GM18951 (cell line): ENCODE measurements at regions not wholly inside any gene's neighbourhood (a gene's known extent, or its start where the extent isn't known, plus 50 kb on each side); places are given as distances from the start of the nearest gene placed in this dataset.

Experiments
- POLR2A ChIP-seq: IDR thresholded peaks from 4 replicates; pipeline ENCODE4 v1.6.1; 2011; ENCODE audit warnings: mild to moderate bottlenecking; ENCODE audit not compliant: insufficient read length, insufficient read depth; ENCODE audit errors: extremely low read depth
- in situ Hi-C: fragments of 300-500 bp; cut with MboI; formaldehyde crosslinking; loops from one replicate; pipeline ENCODE4 v1.12.0; 2022; ENCODE audit warnings: low sequenced_read_pairs, mixed read lengths, inconsistent platforms; ENCODE audit not compliant: unreplicated experiment

DNA sequence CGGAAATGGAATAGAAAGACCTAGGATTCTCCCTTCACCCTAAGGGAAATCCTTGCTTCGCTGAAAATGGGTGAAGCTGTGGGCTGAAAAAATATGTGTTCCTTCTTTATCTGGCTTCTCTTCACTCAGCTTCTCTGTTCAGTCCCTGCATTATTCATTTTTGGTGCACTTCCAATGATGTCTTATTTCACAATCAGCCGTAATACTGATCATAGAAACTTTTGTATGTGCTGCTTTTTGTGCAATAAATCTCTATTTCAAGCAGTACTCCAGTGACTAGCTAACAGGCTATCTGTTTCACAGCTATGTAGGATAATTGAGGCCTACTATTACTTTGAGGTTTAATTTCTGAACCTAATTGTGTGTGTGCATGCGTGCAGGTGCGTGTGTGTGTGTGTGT lies 144.6 kb downstream of the FOXL1 start:
- in situ Hi-C loops = no loop called here
- TF ChIP-seq POLR2A = no peak

DNA sequence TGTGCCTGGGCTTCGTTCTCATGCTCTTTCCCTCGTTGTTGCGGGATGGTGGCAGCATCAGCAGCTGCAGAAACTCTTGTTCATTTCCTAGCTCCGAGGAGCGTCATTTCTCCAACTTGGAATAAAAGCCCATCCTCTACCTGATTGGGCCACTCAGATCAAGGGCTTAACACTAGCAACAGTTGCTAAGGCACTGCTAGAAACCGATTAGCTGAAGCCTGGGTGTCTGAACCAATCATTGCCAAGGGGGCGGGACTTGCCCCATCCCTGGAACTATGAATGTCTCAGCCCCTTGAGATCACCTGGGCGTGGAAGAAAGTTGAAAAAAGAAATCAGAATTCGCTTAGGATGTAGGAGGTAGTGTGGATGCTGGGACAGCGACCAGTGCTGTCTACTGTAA lies 145.3 kb downstream of the FOXL1 start:
- in situ Hi-C loops = no loop called here
- no peak for TF ChIP-seq POLR2A

DNA sequence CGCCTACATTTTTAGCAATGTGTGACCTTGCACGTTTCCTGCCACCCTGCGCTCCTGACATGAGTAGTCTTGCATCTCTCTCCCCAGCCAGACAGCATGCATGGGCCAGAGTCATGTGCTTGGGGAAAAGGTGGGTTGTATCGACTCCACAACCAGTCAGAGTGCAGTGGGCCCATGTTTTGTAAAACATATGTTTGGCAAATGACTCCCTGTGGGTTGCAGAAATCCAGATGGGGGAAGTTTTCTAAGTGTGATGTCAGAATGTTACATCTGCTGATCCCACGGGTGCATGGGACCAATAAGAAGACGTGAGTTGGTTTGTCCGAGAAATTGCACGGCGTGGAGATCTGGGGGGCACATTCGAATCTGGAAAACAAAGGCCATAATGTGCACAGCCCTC lies 147.1 kb downstream of the FOXL1 start:
- in situ Hi-C loops = no loop called here
- no peak for TF ChIP-seq POLR2A

DNA sequence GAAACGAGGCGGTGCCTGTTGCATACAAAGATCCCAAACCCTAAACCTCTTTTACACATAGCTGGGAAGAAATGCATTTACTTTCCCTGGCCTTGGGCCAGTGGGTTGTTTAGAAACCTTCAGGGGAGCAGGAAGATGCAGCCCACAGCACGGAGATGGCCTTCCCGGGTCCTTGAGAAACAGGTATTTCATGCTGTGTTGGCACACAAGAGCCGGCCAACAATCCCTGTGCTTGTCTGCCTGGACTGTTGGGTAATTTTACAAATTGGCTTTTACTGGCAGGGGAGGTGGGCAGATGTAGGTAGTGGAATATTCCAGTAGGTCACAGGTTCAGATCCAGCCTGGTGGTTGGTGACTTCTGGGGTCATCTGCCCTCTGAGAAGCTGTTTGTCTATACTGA lies 148.0 kb downstream of the FOXL1 start:
- TF ChIP-seq POLR2A = no peak
- in situ Hi-C loops = no loop called here

DNA sequence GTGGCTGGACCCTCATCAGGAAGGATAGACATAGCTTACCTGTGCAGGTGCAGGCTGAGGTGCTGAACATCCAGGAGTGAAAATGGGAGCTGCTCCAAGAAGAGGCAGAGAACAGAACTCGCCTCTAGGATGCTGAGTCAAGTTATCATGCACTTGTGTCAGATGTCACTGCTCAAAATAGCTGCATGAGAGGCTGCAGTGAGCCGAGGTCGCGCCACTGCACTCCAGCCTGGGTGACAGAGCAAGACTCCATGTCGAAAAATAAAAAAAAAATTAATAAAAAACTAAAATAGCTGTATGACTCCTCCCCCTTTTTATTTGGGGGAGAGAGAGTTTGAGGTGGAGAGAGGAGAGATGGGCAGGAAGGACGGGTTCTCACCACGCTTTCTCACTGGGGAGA lies 148.8 kb downstream of the FOXL1 start:
- in situ Hi-C loops = no loop called here
- TF ChIP-seq POLR2A = no peak

DNA sequence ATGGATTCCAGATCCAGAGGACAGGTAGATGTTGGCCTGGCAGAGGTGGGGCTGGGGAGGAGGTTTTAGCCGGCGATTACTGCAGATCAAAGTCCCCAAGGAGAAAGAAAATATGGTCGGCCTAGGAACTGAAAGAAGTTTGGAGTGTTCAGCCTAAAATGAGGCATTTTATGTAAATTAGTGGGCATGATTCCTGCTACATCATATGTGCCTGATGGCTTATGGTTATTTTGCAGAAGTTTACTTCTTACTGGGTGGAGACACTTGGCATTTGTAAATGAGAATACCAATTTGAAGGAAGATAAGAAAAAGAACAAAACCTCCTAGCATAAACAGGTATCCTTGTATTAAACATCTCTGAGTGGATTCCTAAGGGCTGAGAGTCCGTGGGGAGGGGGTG lies 149.3 kb downstream of the FOXL1 start:
- TF ChIP-seq POLR2A = no peak

DNA sequence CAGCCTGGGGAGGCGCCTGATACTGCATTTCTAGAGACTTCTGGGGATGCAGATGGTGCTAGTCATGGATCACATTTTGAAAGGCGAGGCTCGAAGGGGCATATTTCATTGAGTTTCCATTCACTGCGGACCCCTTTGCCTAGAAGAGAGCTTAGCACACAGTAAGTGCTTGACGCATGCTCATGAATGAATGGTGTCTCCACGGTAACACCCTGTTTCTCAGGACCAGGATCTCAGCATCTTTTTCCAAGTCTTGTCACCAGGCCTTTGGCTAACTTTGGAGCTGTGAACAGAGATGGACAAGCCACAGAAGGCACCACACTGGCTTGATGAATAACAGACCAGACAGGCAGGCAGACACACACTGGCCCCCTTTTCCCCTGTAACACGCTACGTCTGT lies 151.3 kb downstream of the FOXL1 start:
- in situ Hi-C loops = no loop called here

More for the DNA sequence above, 149.3 kb downstream of the FOXL1 start:
- in situ Hi-C loops = no loop called here

DNA sequence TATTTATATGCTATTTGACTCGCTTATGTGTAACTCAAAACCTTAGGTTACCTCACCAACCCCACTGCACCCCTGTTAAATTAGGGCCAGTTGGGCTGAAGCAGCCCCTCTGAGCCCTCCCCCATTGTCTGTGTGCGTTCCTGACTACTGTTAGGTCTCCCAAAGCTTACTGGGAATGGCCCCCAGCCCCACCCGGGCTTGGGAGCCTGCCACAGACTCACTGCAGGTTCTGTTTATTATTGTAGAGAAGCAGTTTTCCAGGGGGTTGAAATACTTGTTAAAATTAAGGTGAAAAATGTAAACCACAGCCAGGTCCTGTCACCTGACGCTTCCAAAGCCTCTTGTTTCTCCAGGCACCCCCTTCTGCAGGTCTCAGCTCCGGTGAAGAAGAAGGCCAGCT lies 151.7 kb downstream of the FOXL1 start:
- no peak for TF ChIP-seq POLR2A
- in situ Hi-C loops = no loop called here

More for the DNA sequence above, 151.3 kb downstream of the FOXL1 start:
- no peak for TF ChIP-seq POLR2A

DNA sequence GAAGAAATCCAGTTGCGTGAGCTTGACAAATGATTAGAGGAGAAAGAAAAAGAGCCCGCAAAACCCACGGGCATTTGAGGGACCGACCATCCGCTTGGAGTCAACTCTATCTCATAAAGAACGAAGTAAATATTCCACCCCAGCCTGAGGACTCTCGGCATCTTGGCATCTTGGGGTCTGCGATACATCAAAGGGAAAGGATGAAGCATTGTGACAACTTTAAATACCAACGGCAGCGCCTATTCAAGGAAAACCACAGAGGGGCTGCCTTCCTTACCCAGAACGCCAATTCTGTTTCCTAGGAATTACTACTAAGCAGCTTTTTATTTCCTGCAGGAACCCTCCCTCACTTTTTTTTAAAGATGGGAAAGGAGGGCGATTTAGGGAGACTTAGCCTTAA lies 152.2 kb downstream of the FOXL1 start:
- in situ Hi-C loops = no loop called here
- TF ChIP-seq POLR2A = no peak

DNA sequence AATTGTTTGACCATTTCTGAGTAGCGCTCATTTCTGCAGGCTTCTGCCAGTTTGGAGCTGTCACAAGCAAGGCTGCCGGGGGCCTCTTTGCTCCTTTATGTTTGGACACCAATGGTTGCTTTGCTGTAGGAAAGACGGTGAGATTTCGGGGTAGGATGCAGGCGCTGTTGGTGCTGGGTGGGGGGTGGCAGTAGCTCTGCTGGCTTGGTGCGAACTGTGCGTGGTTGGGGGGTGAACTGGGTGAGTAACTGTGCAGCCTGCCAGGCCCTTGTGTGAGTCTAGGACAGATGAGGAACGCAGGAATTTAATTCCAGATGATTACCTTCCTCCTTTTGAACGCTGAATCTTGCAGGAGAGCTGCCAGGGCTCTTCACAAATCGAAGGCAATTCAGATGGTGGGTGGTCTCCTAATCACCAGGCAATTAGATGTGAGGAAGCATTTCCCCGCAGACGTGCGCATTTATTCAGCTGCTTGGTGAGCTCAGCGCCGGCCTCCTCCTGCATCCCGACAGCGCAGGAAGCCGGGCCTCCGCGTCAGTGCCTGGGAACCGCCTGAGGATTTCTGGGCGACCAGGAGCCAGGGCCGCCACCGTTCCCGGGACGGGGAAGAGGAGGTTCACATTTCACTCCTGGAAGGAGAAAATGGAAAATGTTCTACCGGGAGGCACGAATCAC lies 154.4 kb downstream of the FOXL1 start:
- in situ Hi-C loops = no loop called here
- TF ChIP-seq POLR2A = no peak

DNA sequence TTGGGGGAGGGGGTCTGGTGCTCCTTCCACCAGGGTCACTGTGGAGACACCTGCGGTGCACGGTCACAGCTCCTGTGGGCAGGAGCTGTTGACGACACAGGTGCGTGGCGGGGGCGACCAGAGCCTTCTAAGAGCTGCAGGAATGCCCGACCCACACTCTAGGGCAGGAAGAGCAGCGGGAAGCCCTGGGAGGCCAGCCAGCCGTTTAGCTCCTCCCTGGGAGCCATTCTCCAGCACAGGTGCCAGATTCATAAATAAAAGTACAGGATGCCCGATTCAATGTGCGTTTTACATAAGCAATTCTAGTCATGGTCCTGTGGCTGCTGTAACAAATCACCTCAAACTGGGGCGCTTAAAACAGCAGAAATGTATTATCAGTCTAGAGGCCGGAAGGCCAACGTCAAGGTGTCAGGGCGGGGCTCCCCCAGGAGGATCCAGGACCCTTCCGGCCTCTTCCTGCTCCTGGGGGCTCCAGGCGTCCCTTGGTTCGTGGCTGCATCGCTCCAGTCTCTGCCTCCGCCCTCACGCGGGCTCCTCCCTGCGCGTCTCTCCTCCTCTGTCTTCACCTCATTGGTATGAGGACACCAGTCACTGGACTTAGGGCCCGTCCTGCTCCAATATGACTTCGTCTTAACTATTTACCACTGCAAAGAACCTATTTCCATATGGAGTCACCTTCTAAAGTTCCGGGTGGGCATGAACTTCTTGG lies 155.4 kb downstream of the FOXL1 start:
- in situ Hi-C loops = no loop called here
- no peak for TF ChIP-seq POLR2A

DNA sequence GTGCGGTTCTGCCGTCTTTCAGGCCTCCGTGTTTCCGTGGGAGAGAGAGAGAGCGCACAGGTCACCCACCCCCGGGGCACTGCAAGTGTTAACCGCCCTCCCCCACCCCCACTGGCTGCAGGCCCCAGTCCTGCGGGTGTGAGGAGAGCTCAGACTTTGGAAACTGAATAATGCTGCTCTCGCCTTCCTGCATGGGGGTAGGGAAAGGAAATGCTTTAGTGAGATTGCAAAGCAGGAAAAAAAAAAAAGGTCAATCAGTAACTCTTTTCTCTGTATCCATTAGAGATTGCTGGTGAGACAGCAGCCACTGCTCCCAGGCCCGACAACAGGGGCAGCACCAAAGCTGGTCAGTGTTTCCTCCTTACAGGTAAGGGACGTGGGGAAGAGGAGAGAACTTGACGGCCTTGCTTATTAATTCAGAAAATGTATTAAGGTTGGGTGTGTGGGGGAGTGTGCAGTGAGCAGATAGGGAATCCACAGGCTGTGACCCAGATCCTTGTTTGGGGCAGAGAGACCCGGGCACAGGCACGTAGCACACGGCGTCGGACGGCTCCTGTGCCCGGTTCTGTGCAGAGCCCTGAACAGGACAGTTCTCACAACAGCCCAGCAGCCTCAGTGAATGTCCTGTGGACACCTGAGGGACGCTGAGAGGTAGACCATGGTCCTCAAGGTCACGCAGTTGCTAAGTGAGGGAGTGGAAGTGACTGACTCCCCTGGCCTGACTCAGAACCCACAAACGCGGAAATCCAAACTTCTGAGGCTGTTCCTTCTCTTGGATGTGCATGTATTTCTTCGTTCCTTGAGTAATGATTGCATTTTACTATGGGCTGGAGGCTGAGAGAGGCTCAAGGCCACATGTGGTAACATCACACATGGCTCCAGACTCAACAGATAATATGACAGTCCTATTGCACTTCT lies 156.5 kb downstream of the FOXL1 start:
- TF ChIP-seq POLR2A = no peak
- in situ Hi-C loops = no loop called here

DNA sequence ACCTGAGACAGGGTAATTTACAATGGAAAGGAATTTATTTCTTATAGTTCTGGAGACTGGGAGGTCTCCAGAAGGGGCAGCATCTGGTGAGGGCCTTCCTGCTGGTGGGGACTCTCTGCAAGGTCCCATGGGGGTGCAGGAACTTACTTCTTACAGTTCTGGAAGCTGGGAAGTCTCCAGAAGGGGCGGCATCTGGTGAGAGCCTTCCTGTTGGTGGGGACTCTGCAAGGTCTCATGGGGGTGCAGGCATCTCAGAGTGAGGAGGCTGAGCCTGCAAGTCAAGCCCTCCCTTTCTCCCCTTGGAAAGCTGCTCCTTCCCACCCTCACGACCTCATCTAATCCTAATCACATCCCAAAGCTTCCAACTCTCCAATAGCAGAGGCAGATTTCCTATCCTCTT lies 157.4 kb downstream of the FOXL1 start:
- no peak for TF ChIP-seq POLR2A
- in situ Hi-C loops = no loop called here
